ENCODE measurements at regions not wholly inside any gene's neighbourhood (a gene's known extent, or its start where the extent isn't known, plus 50 kb on each side); places are given as distances from the start of the nearest gene placed in this dataset.
"Not testable (repeated sequence)": the region's sequence is repeated elsewhere in the genome, so short reads cannot be mapped to it uniquely, and the experiment has no call there.

DNA sequence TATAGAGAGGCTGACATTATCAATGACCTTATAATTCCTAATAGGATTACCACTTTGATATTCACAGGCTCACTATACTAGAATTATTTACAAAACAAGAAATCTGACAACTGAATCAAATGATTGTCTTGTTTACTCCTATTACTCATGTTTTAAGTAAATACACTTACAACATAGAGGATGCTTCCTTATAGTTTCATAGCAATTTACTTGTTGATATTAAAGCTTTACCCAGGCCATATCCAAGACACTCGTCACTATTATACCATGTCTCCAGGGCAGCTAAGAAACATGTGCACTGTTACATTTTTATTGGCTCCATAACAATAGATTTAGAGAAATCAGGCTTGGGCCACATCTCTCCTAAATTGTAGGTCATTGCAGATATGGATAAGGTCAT is 276.9 kb downstream of the HGF start:
- H3K9ac ChIP-seq (ENCODE audit: low read length in 5 of 5): no peak overlapping the region

GRCh38 chr7:81492240-81492639 is 277.6 kb downstream of the HGF start:
- H3K36me3 ChIP-seq (ENCODE audit: control insufficient read depth in 5 of 5, insufficient read depth in 5 of 5, low read length in 5 of 5): no peaks in the 10 kb centered on the region
- H3K9me3 ChIP-seq (ENCODE audit: control insufficient read depth in 5 of 5, low read length in 5 of 5): no peaks in the 10 kb centered on the region
- H3K4me3 ChIP-seq (ENCODE audit: low read depth in 1 of 5, low read length in 5 of 5): no peak overlapping the region
- H3K9ac ChIP-seq (ENCODE audit: low read length in 5 of 5): no peak overlapping the region
- H3K27ac ChIP-seq (ENCODE audit: low read depth, low read length): no peak overlapping the region
- no peaks in the 10 kb centered on the region for H3K4me1 ChIP-seq (ENCODE audit: control insufficient read depth in 5 of 5, insufficient read depth in 5 of 5, low read length in 5 of 5)
- no peaks in the 10 kb centered on the region for H3K27me3 ChIP-seq (ENCODE audit: control insufficient read depth in 5 of 5, insufficient read depth in 4 of 5, low read length in 5 of 5)

More for the DNA sequence above, 276.9 kb downstream of the HGF start:
- H3K36me3 ChIP-seq (ENCODE audit: control insufficient read depth in 5 of 5, insufficient read depth in 5 of 5, low read length in 5 of 5): no peaks in the 10 kb centered on the region
- no peaks in the 10 kb centered on the region for H3K4me1 ChIP-seq (ENCODE audit: control insufficient read depth in 5 of 5, insufficient read depth in 5 of 5, low read length in 5 of 5)
- H3K27me3 ChIP-seq (ENCODE audit: control insufficient read depth in 5 of 5, insufficient read depth in 4 of 5, low read length in 5 of 5): no peaks in the 10 kb centered on the region
- no peak overlapping the region for H3K4me3 ChIP-seq (ENCODE audit: low read depth in 1 of 5, low read length in 5 of 5)
- no peak overlapping the region for H3K27ac ChIP-seq (ENCODE audit: low read depth, low read length)
- H3K9me3 ChIP-seq (ENCODE audit: control insufficient read depth in 5 of 5, low read length in 5 of 5): no peaks in the 10 kb centered on the region

DNA sequence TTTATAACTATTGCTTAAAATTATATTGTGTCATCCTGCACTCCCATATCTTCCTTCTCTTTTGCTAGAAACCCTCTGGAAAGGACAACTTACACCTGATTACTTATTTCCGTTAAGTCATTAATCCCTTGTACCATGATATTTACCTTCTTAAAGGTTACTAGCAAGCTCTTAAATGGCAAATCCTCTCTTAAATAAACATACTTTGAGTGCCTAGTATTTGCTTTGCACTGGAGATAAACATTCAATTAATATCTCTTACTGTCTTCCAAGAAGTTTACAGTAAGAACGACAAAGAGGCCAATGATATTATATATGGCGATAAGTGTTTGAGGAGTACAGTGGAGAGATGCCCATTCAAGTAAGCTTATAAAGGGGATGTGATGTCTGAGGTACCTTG is 278.3 kb downstream of the HGF start:
- no peaks in the 10 kb centered on the region for H3K4me1 ChIP-seq (ENCODE audit: control insufficient read depth in 5 of 5, insufficient read depth in 5 of 5, low read length in 5 of 5)
- no peaks in the 10 kb centered on the region for H3K36me3 ChIP-seq (ENCODE audit: control insufficient read depth in 5 of 5, insufficient read depth in 5 of 5, low read length in 5 of 5)
- H3K27me3 ChIP-seq (ENCODE audit: control insufficient read depth in 5 of 5, insufficient read depth in 4 of 5, low read length in 5 of 5): no peaks in the 10 kb centered on the region
- H3K4me3 ChIP-seq (ENCODE audit: low read depth in 1 of 5, low read length in 5 of 5): no peak overlapping the region
- H3K9ac ChIP-seq (ENCODE audit: low read length in 5 of 5): no peak overlapping the region
- H3K9me3 ChIP-seq (ENCODE audit: control insufficient read depth in 5 of 5, low read length in 5 of 5): no peaks in the 10 kb centered on the region
- no peak overlapping the region for H3K27ac ChIP-seq (ENCODE audit: low read depth, low read length)

GRCh38 chr7:81488210-81488609 is 281.6 kb downstream of the HGF start:
- no peaks in the 10 kb centered on the region for H3K9me3 ChIP-seq (ENCODE audit: control insufficient read depth in 5 of 5, low read length in 5 of 5)
- no peak overlapping the region for H3K9ac ChIP-seq (ENCODE audit: low read length in 5 of 5)
- no peak overlapping the region for H3K4me3 ChIP-seq (ENCODE audit: low read depth in 1 of 5, low read length in 5 of 5)
- H3K27me3 ChIP-seq (ENCODE audit: control insufficient read depth in 5 of 5, insufficient read depth in 4 of 5, low read length in 5 of 5): no peaks in the 10 kb centered on the region
- H3K4me1 ChIP-seq (ENCODE audit: control insufficient read depth in 5 of 5, insufficient read depth in 5 of 5, low read length in 5 of 5): peaks cover 0 to 8% (median 4%) of the 10 kb centered on the region in 5 donors
- H3K27ac ChIP-seq (ENCODE audit: low read depth, low read length): no peak overlapping the region
- no peaks in the 10 kb centered on the region for H3K36me3 ChIP-seq (ENCODE audit: control insufficient read depth in 5 of 5, insufficient read depth in 5 of 5, low read length in 5 of 5)

DNA sequence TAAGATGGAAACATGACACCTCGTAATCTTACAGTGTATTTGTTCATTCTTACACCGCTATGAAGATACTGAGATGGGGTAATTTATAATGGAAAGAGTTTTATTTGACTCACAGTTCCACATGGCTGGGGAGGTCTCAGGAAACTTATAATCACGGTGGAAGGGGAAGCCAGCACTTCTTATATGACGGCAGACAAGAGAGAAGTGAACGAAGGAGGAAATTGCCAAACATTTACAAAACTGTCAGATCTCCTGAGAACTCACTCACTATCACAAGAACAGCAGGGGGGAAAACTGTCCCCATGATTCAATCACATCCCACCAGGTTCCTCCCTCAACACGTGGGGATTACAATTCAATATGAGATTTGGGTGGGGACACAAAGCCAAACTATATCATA is 282.3 kb downstream of the HGF start:
- Histone ChIP-seq H3K4me1 (ENCODE audit: control insufficient read depth in 5 of 5, insufficient read depth in 5 of 5, low read length in 5 of 5) (peaks cover 0 to 8% (median 4%) of the 10 kb centered on the region in 5 donors), H3K4me3 (ENCODE audit: low read depth in 1 of 5, low read length in 5 of 5) (no peak overlapping the region), H3K27me3 (ENCODE audit: control insufficient read depth in 5 of 5, insufficient read depth in 4 of 5, low read length in 5 of 5) (no peaks in the 10 kb centered on the region), H3K27ac (ENCODE audit: low read depth, low read length) (no peak overlapping the region), H3K36me3 (ENCODE audit: control insufficient read depth in 5 of 5, insufficient read depth in 5 of 5, low read length in 5 of 5) (no peaks in the 10 kb centered on the region), H3K9me3 (ENCODE audit: control insufficient read depth in 5 of 5, low read length in 5 of 5) (no peaks in the 10 kb centered on the region), H3K9ac (ENCODE audit: low read length in 5 of 5) (no peak overlapping the region)

DNA sequence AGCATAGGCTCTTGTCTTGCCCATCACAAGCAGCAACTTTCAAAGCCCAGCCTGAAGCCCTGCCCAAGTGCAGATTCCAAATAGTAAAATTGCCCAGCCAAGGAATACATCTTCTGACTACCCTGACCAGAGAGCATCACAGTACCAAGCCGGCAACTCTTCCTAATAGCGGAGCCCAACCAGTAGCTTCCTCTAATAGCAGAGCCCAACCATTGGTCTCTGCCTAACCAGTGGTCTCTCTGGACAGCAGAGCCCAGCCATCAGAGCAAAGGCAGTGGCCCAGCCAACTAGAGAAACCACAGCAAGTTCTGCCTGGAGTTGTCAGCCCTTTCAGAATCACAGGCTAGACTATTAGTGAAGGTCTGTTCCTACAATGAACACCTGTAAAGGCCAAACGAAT is 285.6 kb downstream of the HGF start:
- no peak overlapping the region for H3K9ac ChIP-seq (ENCODE audit: low read length in 5 of 5)
- no peaks in the 10 kb centered on the region for H3K36me3 ChIP-seq (ENCODE audit: control insufficient read depth in 5 of 5, insufficient read depth in 5 of 5, low read length in 5 of 5)
- H3K4me3 ChIP-seq (ENCODE audit: low read depth in 1 of 5, low read length in 5 of 5): no peak overlapping the region
- H3K27ac ChIP-seq (ENCODE audit: low read depth, low read length): no peak overlapping the region
- no peaks in the 10 kb centered on the region for H3K9me3 ChIP-seq (ENCODE audit: control insufficient read depth in 5 of 5, low read length in 5 of 5)
- H3K27me3 ChIP-seq (ENCODE audit: control insufficient read depth in 5 of 5, insufficient read depth in 4 of 5, low read length in 5 of 5): no peaks in the 10 kb centered on the region
- H3K4me1 ChIP-seq (ENCODE audit: control insufficient read depth in 5 of 5, insufficient read depth in 5 of 5, low read length in 5 of 5): peaks cover 0 to 8% (median 4%) of the 10 kb centered on the region in 5 donors

DNA sequence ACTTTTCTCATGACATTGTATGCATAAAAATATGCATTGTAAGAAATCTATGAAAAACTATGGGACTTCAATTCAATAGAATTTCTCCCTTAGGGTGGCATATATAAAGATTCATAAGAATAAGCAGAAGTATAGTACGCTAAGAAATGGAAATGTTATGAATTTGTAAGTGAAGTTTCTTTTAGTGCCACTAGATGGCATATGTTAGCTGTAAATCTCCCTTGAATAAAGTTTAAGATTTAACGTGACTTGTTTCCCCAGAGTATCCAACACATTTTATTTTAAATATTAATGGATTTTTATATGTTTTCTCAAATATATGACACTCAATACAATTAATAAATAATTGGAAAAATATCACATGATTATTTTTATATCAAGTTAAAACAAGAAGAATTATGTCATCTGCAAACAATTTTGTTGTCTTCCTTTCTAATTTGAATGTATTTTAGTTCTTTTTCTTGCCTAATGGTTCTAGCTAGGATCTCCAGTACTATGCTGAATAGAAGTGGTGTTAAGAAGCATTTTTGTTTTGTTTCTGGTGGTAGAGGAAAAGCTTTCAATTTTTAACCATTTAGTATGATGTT is 287.2 kb downstream of the HGF start:
- Histone ChIP-seq H3K9me3 (ENCODE audit: control insufficient read depth in 5 of 5, low read length in 5 of 5) (no peaks in the 10 kb centered on the region), H3K4me3 (ENCODE audit: low read depth in 1 of 5, low read length in 5 of 5) (no peak overlapping the region), H3K27ac (ENCODE audit: low read depth, low read length) (no peak overlapping the region), H3K9ac (ENCODE audit: low read length in 5 of 5) (no peak overlapping the region), H3K27me3 (ENCODE audit: control insufficient read depth in 5 of 5, insufficient read depth in 4 of 5, low read length in 5 of 5) (no peaks in the 10 kb centered on the region), H3K36me3 (ENCODE audit: control insufficient read depth in 5 of 5, insufficient read depth in 5 of 5, low read length in 5 of 5) (no peaks in the 10 kb centered on the region), H3K4me1 (ENCODE audit: control insufficient read depth in 5 of 5, insufficient read depth in 5 of 5, low read length in 5 of 5) (peaks cover 0 to 8% (median 4%) of the 10 kb centered on the region in 5 donors)

DNA sequence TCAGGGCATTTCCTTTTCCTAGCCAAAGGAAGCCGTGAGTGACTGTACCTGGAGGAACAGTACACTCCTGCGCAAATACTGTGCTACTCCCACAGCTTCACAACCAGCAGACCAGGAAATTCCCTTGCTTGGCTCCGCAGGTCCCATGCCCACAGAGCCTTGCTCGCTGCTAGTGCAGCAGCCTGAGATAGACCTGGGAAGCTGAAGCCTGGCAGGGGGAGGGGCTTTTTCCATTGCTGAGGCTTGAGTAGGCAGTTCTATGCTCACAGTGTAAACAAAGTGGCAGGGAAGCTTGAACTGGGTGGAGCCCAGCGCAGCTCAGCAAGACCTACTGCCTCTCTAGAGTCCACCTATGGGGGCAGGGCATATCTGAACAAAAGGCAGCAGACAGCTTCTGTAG is 291.2 kb downstream of the HGF start:
- H3K4me1 ChIP-seq (ENCODE audit: control insufficient read depth in 5 of 5, insufficient read depth in 5 of 5, low read length in 5 of 5): no peaks in the 10 kb centered on the region
- no peak overlapping the region for H3K27ac ChIP-seq (ENCODE audit: low read depth, low read length)
- no peaks in the 10 kb centered on the region for H3K36me3 ChIP-seq (ENCODE audit: control insufficient read depth in 5 of 5, insufficient read depth in 5 of 5, low read length in 5 of 5)
- no peaks in the 10 kb centered on the region for H3K27me3 ChIP-seq (ENCODE audit: control insufficient read depth in 5 of 5, insufficient read depth in 4 of 5, low read length in 5 of 5)
- H3K4me3 ChIP-seq (ENCODE audit: low read depth in 1 of 5, low read length in 5 of 5): no peak overlapping the region
- no peaks in the 10 kb centered on the region for H3K9me3 ChIP-seq (ENCODE audit: control insufficient read depth in 5 of 5, low read length in 5 of 5)
- H3K9ac ChIP-seq (ENCODE audit: low read length in 5 of 5): no peak overlapping the region

GRCh38 chr7:81478201-81478600 is 291.6 kb downstream of the HGF start:
- not testable (repeated sequence) for H3K9me3 ChIP-seq (ENCODE audit: control insufficient read depth in 5 of 5, low read length in 5 of 5); H3K36me3 ChIP-seq (ENCODE audit: control insufficient read depth in 5 of 5, insufficient read depth in 5 of 5, low read length in 5 of 5); H3K27ac ChIP-seq (ENCODE audit: low read depth, low read length); H3K27me3 ChIP-seq (ENCODE audit: control insufficient read depth in 5 of 5, insufficient read depth in 4 of 5, low read length in 5 of 5); H3K4me1 ChIP-seq (ENCODE audit: control insufficient read depth in 5 of 5, insufficient read depth in 5 of 5, low read length in 5 of 5); H3K4me3 ChIP-seq (ENCODE audit: low read depth in 1 of 5, low read length in 5 of 5); H3K9ac ChIP-seq (ENCODE audit: low read length in 5 of 5)

DNA sequence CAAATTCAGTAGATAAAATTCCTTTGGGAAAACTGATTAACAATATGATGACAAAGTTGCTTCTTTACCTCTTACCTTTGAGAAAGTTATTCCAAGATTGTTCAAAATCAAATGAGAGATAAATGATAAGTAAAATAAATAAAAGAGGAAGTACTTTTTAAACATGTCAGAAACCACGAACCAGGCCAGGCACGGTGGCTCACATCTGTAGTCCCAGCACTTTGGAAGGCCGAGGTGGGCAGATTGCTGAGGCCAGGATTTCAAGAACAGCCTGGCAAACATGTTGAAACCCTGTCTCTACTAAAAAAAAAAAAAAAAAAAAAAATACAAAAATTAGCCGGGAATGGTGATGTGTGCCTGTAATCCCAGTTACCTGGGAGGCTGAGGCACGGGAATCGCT is 296.6 kb downstream of the HGF start:
- Histone ChIP-seq H3K9ac (ENCODE audit: low read length in 5 of 5) (no peak overlapping the region), H3K4me3 (ENCODE audit: low read depth in 1 of 5, low read length in 5 of 5) (no peak overlapping the region), H3K4me1 (ENCODE audit: control insufficient read depth in 5 of 5, insufficient read depth in 5 of 5, low read length in 5 of 5) (peaks cover 0 to 6% (median 4%) of the 10 kb centered on the region in 5 donors), H3K27ac (ENCODE audit: low read depth, low read length) (no peak overlapping the region), H3K9me3 (ENCODE audit: control insufficient read depth in 5 of 5, low read length in 5 of 5) (no peaks in the 10 kb centered on the region), H3K27me3 (ENCODE audit: control insufficient read depth in 5 of 5, insufficient read depth in 4 of 5, low read length in 5 of 5) (no peaks in the 10 kb centered on the region), H3K36me3 (ENCODE audit: control insufficient read depth in 5 of 5, insufficient read depth in 5 of 5, low read length in 5 of 5) (no peaks in the 10 kb centered on the region)
